GM19351 (cell line): ENCODE measurements at regions not wholly inside any gene's neighbourhood (a gene's known extent, or its start where the extent isn't known, plus 50 kb on each side); places are given as distances from the start of the nearest gene placed in this dataset.

ENCODE experiments used
- ATAC-seq: cut with Tn5 transposase; IDR thresholded peaks from one replicate; pipeline ENCODE4 v1.9.1; 2021; ENCODE audit warnings: mild to moderate bottlenecking, moderate library complexity; ENCODE audit not compliant: unreplicated experiment

GRCh38 chr1:116819081-116819480 lies 64.9 kb downstream of the CD2 start:
- ATAC-seq: no peak

GRCh38 chr1:116820369-116820768 lies 66.1 kb downstream of the CD2 start:
- ATAC-seq: no peak

- no peak for ATAC-seq
Observed at GRCh38 chr1:116821763-116822162, 67.5 kb downstream of the CD2 start.

- ATAC-seq: no peak
Observed at GRCh38 chr1:116824631-116825206, 70.5 kb downstream of the CD2 start.

- no peak for ATAC-seq
Observed at GRCh38 chr1:116825207-116825719, 71.0 kb downstream of the CD2 start.

GRCh38 chr1:116825720-116826438 lies 71.6 kb downstream of the CD2 start:
- ATAC-seq: no peak

GRCh38 chr1:116826818-116827606 lies 72.8 kb downstream of the CD2 start:
- peak; percentile 88 for ATAC-seq

GRCh38 chr1:116827607-116828105 lies 73.4 kb downstream of the CD2 start:
- ATAC-seq: no peak

- no peak for ATAC-seq
Observed at GRCh38 chr1:116832308-116832931, 77.3 kb upstream of the PTGFRN start.

- no peak for ATAC-seq
Observed at GRCh38 chr1:116832932-116833578, 76.7 kb upstream of the PTGFRN start.

- ATAC-seq: no peak
Observed at GRCh38 chr1:116833718-116834117, 76.0 kb upstream of the PTGFRN start.

- no peak for ATAC-seq
Observed at GRCh38 chr1:116834595-116834994, 75.1 kb upstream of the PTGFRN start.

GRCh38 chr1:116835161-116835560 lies 74.6 kb upstream of the PTGFRN start:
- ATAC-seq: no peak

- ATAC-seq: no peak
Observed at GRCh38 chr1:116836099-116836498, 73.6 kb upstream of the PTGFRN start.

- ATAC-seq: no peak
Observed at GRCh38 chr1:116841569-116842344, 68.0 kb upstream of the PTGFRN start.

GRCh38 chr1:116842654-116843053 lies 67.1 kb upstream of the PTGFRN start:
- ATAC-seq: no peak

- ATAC-seq: no peak
Observed at GRCh38 chr1:116844775-116845174, 64.9 kb upstream of the PTGFRN start.

GRCh38 chr1:116847190-116847589 lies 62.5 kb upstream of the PTGFRN start:
- ATAC-seq: no peak

GRCh38 chr1:116847688-116848531 lies 61.8 kb upstream of the PTGFRN start:
- ATAC-seq: peak; percentile 94
